Stimulated activated CD4-positive, alpha-beta T cell treated with anti-CD3 and anti-CD28 coated beads, TNF-alpha, amount 100 ng/mL, for 4 hours (primary cell): ENCODE measurements at regions not wholly inside any gene's neighbourhood (a gene's known extent, or its start where the extent isn't known, plus 50 kb on each side); places are given as distances from the start of the nearest gene placed in this dataset.
A peak's percentile ranks its signal among the peaks of the same experiment; 100 is the strongest.

Experiments used
- DNase-seq, 3 experiments: peaks; one replicate each; pipeline ENCODE4 v3.0.0-alpha.2; 2020; ENCODE audit warnings: low read depth in 3 of 3

DNA sequence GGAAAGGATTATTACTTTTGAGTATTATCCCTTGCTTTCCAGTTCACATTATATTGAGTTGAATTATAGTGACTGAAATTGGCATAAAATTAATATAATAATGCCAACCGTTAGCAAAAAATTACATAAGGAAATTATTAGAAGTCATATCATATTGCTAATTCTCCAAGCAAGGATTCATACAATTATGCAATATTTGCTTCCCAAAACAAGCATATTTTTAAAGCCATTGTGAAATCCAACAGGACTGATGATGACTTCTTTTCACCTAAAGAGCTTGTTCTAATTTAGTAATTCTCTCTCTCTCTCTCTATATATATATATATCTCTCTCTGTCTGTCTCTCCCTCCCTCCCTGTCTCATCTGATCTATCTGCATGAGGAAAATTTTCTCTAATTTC is 283.5 kb downstream of the DSEL start:
- no peak for DNase-seq

- DNase-seq = no peak
Observed at GRCh38 chr18:67232406-67232805, 284.1 kb downstream of the DSEL start.

DNA sequence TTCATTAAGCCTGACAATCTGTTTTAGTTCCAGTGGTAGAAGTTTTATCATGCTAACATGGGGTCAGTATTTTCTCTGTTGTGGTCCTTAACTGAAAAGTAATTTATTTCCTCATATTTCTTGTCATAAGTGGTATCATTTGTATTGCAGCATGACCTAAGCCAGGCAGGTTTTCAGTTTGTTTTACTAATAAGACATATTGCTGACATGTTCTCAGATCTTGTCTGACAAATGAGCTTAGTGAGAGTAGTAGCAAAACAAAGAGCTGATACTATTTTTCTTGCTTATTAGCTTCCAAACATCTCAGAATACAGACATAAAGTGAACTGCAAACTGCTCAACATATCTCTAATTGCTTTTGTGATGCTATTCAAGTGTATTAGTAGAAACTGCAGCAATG is 293.6 kb downstream of the DSEL start:
- no peak for DNase-seq

DNA sequence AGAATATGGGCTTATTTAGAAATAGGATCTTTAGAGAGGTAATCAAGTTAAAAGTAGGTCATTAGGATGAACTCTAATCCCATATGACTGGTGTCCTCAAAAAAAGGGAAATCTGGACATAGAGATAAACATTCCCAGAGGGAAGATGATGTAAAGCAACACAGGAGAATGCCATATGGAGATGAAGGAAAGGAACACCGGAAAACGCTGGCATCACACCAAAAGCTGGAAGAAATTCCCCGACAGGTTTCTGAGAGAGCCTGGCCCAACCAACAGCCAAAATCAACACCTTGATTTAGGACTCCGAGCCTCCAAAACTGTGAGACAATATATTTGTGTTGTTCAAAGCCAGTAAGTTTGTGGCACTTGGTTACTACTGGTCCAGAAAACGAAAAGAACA is 296.7 kb downstream of the DSEL start:
- DNase-seq = no peak

GRCh38 chr18:67218556-67218955 is 298.0 kb downstream of the DSEL start:
- no peak for DNase-seq

DNA sequence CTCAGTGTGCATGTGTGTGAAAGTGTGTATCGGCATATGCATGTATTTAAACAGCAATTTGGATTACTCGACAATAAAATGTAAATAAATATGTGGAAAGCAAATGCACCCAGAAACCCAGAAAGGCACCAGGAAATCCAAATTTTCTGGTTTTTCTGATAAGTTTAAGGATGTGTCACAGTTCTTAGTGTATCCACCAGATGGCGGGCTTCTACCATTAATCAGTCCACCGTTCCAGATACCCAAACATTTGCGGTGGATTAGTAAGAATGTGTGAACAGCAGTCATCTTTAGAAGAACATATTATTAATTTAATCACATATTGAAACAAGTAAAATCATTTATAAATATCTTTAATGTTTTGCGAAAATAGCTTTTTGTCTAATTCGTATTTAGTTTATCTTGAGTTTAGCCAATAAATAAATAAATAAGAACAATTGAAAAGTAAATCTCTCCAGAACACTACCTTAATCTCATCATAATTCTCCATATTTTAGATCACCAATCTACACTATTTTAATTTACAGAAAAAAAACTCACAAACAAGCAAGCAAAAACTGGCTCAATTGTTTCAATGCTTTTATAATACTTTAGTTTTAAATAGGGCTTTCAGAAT is 298.9 kb downstream of the DSEL start:
- peak in 2 of 3 experiments; percentile 2 to 27 for DNase-seq

- DNase-seq = no peak
Observed at GRCh38 chr18:67216846-67217245, 299.7 kb downstream of the DSEL start.

GRCh38 chr18:67215686-67216085 is 300.8 kb downstream of the DSEL start:
- DNase-seq = no peak

- DNase-seq = no peak
Observed at GRCh38 chr18:67211646-67212045, 304.9 kb downstream of the DSEL start.

DNA sequence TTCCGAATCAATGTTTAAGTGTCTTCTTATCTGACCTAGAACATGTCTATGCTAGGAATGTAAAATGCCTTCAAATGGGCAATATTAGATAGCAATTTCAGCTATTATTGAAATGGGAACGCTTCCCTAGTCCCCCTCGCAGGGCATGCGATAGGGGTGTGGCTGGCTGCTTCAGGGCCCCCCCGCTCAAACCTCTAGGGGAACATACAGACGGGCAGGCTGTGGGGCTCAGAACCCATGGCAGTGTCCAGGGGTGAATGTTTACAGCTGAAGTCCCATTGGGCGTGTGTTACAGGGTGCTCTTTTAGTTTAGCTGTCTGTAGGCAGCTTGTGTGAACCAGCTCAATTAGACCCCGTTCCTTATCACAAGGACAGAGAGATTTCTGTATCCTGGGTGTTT is 315.9 kb downstream of the DSEL start:
- DNase-seq = no peak

DNA sequence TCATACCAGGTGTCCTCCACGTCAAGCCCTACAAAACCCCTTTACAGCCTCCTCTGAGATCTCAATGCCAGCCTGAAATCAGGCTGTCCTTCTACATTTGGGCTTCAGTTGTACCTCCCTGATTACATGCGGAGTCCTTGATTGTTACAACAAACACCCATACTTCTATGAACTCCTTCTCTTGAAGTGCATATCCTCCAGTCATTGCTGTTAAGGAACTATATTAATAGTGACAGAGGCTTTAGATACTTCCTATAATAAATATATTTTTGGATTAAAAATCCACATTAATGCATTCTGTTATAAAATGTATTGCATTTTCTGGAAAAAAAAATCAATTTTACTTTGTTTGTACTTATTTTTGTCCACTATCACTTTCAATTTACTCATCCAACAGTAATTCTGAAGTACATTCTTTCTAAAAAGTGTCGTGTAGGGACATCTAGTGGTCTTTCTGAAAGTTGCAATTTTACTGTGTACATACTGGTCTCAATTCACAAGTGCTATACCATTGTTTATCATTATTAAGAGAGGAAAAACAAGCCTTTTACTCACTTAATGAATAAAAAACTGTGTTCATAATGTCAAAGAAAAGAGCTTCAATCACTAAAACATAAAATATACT is 316.4 kb downstream of the DSEL start:
- DNase-seq = no peak

GRCh38 chr18:67194886-67195285 is 321.6 kb downstream of the DSEL start:
- DNase-seq = no peak

DNA sequence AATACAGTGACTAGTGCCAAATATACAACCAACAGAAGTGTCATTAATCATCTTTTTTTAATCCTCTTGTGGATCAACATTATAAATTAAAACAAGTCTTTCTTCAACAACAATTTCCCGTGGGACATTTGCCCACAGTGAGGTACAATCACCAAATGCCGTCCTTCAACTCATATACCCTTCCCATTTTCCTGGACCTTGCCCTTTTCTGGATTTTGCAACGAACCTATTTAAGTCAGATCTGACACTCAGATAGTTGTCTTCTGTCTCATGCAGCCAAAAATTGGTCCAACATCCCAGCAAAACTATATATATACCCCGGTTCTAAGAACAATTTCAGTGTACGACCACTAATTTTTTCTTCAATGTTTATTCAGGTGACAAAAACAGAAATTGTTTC is 324.0 kb downstream of the DSEL start:
- no peak for DNase-seq

GRCh38 chr18:67183398-67183797 is 333.1 kb downstream of the DSEL start:
- no peak for DNase-seq

GRCh38 chr18:67179726-67180125 is 336.8 kb downstream of the DSEL start:
- no peak for DNase-seq

- DNase-seq = no peak
Observed at GRCh38 chr18:67159662-67160061, 356.9 kb downstream of the DSEL start.

DNA sequence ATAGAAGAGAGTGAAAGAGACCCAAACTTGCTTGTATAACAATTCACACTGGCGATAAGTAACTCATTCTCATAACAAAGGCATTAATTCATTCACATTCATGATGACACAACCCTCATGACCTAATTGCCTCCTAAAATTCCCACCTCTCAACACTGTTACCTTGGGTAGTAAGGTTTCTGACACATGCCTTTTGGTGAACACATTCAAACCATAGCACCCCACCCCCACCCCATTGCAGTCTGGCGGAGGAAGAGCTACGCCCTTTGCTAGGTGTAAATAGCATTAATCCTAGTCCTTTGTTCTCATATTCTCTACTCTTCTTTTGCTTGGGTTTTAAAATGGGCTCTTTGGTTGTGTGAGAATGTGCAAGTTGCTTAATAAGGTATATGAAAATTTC is 361.5 kb downstream of the DSEL start:
- DNase-seq = no peak

- no peak for DNase-seq
Observed at GRCh38 chr18:67151366-67151765, 365.2 kb downstream of the DSEL start.

DNA sequence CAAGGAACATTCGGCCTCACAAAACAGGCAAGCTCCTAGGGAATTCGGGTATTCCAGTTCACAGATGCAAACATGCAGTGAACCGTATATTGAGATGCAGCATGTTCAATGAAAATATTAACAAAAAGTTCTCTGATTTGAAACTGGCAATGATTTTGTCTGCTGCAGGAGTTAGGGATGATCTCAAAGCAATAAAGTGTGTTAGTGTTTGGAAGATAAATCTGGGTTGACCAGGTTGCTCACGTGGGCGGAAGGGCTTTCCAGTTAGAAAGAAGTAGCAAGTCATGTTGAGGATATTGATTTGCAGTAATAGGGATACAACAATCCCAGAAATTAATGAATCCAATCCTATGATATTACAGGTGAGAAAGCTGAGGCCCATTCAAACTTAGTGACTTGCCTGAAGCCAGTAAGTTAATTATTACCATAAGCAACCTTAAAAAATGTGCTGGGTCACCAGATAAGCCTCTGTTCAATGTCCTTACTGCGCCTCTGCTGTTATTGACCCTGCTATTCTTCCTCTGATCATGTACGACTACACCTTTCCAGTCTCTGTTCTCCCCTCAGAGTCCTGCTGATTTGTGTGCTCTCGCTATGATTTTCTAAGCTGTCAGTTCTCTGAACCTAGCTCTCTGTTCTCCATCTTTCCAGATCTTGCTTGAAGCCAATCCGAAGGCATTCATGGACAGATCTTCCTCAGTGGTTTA is 370.8 kb downstream of the DSEL start:
- no peak for DNase-seq

GRCh38 chr18:67144329-67144728 is 372.2 kb downstream of the DSEL start:
- no peak for DNase-seq

DNA sequence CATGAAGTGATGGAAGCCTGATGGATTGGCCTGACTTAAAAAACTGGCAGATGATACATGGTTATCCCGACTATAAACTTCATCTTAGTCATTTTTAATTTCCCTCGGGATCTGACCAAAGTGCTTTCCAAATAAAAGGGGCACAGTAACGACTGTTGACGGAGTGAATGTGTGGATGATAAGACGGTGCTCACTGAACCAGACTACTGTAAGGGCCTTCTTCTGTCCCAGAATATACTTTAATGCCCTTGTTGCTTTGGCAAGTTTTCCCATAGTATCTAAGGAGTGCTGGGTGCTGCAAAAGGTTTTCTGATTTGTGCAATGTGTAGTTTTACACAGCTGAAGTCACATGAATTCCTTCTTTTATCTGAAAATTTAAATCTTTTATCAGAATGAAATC is 373.5 kb downstream of the DSEL start:
- no peak for DNase-seq

- no peak for DNase-seq
Observed at GRCh38 chr18:67142604-67143003, 373.9 kb downstream of the DSEL start.

DNA sequence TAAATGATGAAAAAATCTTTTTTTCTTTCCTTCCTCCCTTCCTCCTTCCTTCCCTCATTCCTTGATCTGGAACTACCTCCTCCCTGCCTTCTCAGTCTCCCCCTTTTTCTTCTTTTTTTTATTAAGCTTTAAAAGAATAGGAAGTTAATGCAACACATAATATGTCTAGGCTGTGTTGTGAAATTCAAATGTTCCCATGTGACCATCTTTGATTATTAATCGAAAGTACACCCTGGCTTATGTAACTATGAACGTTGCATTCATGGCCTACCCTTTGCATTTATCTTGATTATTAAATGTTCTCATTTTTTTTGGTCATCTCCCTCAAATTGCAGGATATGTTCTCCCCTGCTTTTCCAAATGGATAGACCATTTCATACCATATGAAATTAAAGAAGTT is 376.0 kb downstream of the DSEL start:
- no peak for DNase-seq
